ENCODE measurements at regions not wholly inside any gene's neighbourhood (a gene's known extent, or its start where the extent isn't known, plus 50 kb on each side); places are given as distances from the start of the nearest gene placed in this dataset.
"Not testable (repeated sequence)": the region's sequence is repeated elsewhere in the genome, so short reads cannot be mapped to it uniquely, and the experiment has no call there.

DNA sequence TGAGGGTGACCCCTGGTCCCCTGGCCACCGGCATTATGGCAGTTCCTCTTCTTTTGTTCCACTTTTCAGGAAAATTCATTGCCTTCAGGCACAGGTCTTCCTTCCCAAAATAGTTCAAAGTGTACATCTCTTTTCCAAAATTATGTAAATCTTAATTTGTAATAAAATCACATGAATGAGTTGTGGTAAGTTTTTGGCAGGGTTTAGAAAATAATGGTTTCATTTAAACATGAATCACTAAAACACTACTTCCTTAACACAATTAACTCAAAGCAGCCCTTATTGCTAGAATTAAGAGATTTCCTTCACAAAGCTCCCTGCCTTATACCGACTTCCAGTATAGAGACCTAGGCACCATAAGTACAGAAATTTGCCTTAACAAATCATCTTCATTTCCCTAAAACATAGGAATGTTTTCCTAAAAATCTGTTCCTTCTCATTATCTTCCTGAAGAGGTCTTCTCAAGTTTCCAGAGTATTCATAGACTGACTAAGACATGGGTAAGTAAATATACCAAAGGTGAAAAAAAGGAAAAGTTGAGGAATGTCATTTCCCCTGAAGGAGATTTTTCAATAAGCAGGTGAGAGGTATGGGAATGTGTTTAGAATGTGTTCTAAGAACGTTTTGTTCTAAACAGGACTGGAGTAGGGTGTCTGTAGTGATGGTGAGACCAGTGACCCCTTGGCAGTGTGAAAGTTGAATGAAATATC is 148.2 kb upstream of the CITED2 start:
- DNase-seq = no peak

- DNase-seq = no peak
Observed at GRCh38 chr6:139521338-139521737, 146.9 kb upstream of the CITED2 start.

- DNase-seq = no peak
Observed at GRCh38 chr6:139520321-139520768, 145.9 kb upstream of the CITED2 start.

GRCh38 chr6:139519571-139520031 is 145.2 kb upstream of the CITED2 start:
- DNase-seq = no peak

GRCh38 chr6:139519097-139519496 is 144.6 kb upstream of the CITED2 start:
- DNase-seq = no peak

DNA sequence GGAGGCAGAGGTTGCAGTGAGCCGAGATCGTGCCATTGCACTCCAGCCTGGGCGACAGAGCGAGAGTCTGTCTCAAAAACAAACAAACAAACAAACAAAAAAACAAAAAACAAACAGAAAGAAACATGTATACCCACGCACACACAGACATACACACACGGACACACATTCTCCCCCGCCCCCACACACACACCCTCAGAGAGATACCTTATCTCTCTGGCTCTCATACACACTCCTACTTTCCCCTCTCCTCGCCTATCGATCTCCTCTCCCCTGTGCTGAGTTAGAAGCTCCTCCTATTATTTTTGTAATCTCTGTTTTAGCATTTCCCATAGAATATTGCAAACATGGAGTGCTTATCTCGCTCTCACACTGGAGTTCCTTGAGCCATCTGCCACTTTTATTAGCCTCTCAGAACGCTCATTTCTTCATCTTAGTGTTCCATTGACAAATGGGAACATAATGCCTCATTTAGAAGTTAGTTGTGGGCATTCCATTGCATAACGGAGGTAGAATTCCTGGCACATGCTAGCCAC is 144.2 kb upstream of the CITED2 start:
- DNase-seq = no peak

- not testable (repeated sequence) for DNase-seq
Observed at GRCh38 chr6:139517998-139518555, 143.6 kb upstream of the CITED2 start.

- DNase-seq = no peak
Observed at GRCh38 chr6:139515511-139515910, 141.1 kb upstream of the CITED2 start.

DNA sequence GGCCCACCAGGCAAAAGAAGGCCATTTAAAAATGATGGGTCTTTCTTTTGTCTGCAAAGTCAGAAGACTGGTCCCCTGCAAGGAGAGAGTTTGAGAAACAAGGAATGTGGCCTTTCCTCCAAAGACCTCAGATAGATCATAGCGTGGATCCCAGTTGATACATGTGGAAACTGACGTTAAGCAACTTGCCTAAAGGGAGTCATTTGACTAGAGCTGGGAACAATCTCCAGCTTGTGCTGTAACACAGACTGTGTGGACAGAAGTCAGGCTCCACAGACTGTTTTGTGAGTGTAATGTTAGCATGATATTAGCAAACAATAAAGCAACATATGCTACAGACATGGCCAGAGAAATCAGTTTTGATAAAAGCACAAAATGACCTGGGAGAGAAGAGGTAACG is 140.4 kb upstream of the CITED2 start:
- no peak for DNase-seq

- DNase-seq = no peak
Observed at GRCh38 chr6:139510040-139510790, 135.8 kb upstream of the CITED2 start.

DNA sequence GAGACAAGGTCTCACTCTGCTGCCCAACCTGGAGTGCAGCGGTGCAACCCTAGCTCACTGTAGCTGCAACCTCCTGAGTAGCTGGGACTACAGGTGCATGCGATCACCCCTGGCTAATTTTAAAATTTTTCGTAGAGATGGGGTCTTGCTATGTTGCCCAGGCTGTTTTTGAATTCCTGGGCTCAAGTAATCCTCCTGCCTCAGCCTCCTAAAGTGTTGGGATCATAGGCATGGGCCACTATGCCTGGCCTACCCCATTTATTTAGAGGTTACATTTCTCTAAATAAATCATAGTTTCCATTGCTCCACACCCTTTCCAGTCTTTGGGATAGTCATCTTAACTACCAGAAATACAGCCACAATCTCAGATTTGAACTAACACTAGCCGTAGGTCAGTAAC is 134.7 kb upstream of the CITED2 start:
- DNase-seq = no peak

DNA sequence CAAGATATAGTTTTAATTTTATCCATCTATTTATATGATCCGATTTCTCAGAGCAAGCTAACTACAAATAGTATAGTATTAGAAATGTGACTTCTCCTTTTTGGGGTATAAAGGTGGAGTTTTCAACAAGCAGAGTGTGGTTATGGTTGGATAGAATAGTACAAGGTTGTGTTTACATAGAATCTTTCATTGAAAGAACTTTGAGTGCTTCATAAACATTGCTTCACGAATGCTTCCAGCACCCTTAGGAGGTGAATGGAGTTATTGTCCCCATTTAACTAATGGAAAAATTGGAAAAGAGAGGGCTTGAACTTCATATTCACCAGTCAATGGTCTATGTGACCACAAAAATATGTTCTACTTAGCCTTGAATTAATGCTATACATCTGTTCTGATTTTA is 134.1 kb upstream of the CITED2 start:
- no peak for DNase-seq

- no peak for DNase-seq
Observed at GRCh38 chr6:139508023-139508422, 133.6 kb upstream of the CITED2 start.

GRCh38 chr6:139500977-139501376 is 126.5 kb upstream of the CITED2 start:
- no peak for DNase-seq

DNA sequence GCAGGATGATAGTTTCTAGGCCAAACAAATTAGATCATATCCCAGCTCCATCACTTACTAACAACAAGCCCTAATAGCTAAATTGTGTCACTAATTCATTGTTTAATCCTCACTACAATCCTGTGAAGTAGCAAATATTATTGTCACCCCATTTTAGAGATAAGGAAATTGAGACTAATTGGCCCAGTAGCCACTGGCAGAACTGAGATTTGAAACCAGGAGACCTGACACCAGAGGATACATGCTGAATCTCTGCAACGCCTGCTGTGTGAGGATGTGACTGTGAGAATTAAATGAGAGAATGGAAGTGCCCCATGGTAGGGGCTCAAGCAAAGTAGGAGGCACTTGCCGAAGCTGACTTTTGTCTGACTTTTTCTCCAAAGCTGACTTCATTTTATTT is 124.3 kb upstream of the CITED2 start:
- no peak for DNase-seq

GRCh38 chr6:139497345-139497961 is 123.0 kb upstream of the CITED2 start:
- DNase-seq = no peak

DNA sequence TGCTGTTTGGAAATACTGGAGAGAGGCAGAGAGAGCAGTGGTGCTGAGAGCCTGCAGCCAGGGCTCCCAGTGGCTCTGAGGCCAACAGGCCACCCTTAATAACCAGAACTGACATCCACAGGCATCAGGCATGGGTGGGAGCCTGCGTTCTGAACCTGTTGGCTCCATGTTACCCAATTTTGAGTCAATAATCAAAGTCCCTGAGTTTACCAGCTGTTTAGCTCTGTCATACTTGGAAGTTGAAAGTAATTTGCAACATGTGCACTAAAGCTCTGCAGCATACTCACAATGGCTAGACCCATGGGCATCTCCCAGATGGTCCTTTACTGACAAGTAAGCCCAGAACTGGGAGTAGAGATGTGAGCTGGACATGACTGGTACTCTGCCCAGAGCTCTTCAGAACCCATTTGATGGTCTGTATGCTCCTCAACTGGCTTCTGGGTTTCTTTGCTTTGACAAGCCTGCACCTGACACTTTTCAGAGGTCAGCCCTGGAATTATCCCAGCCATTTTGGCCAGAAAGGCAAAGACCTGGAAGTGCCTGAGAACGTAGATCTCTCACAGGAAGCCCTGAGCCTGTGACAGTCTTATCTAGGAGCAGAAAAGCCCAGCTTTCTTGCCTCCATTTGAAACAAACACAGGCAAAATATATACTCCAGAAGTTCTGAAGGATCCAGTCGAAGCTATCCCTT is 122.4 kb upstream of the CITED2 start:
- no peak for DNase-seq

DNA sequence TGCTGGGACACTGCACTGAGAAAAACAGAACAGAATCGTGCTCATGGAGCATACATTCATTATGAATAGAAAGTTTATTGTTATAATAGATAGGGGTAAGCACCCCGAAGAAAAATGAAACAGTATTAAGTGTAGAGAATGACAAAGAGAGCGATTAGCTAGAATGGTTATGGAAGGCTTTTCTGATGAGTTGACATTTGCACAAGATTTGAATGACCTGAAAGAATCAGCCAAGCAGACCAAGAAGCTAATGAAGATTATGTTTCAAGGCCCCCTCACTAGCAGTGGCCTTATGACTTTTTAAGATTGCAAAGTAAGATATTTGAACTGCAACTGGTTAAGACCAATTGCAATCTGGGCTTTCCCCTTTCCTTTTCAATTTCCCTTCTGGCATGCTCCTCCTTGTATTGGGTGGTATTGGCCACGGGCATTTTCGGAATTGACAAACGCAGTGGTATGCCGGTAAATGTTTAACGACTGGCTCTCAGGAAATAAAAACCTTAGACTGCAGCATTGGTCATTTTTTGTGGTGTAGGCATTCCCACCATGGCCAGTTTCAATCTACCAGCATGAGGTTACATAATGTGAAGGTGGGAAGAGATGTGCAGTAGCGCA is 120.0 kb upstream of the CITED2 start:
- DNase-seq = no peak

DNA sequence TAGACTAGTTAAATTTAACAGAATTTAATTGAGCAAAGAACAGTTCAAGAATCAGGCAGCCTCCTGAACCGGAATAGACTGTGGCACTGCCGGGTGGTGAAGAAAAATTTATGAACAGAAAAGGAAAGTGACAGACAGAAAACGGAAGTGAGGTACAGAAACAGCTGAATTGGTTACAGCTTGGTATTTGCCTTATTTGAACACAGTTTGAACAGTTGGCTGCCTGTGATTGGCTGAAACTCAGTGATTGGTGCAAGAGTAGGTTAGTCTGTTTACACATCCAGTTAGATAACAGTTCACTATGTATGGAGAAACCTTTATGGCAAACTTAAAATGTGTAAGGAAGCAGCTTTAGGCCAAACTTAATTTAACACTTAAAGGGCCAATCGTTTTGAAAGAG is 116.0 kb upstream of the CITED2 start:
- DNase-seq = no peak

GRCh38 chr6:139486476-139486799 is 112.0 kb upstream of the CITED2 start:
- no peak for DNase-seq

GRCh38 chr6:139485742-139486475 is 111.5 kb upstream of the CITED2 start:
- no peak for DNase-seq

DNA sequence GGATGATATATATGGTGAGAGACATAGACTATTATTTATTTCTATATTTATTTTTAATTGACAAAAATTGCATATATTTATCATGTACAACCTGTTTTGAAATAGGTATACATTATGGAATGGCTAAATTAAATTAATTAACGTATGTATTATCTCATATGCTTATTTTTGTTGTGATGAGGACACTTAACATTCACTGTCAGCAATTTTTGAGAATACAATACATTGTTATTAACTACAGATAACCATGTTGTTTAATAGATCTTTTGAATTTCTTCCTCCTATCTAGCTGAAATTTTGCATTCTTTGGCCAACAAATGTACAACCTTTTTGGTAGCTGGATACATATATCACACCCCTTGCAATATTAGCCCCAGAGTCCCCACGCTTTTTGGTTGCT is 110.7 kb upstream of the CITED2 start:
- no peak for DNase-seq
